Vagina (tissue), 2 donors: ENCODE measurements at regions not wholly inside any gene's neighbourhood (a gene's known extent, or its start where the extent isn't known, plus 50 kb on each side); places are given as distances from the start of the nearest gene placed in this dataset.

ENCODE experiments used
- CTCF ChIP-seq, 3 experiments: fragments of 450-650 bp in 2 of 3; fragments of 200-600 bp in 1 of 3; sonication (generic) in 1 of 3; IDR thresholded peaks; one replicate each; pipeline ENCODE4 v1.5.1; 2017 to 2019; ENCODE audit warnings: antibody characterized with exemption in 3 of 3, mild to moderate bottlenecking in 2 of 3, moderate library complexity in 2 of 3
- POLR2A ChIP-seq, 2 donors: fragments of 450-650 bp; IDR thresholded peaks; one replicate each; pipeline ENCODE4 v1.6.1; 2017; ENCODE audit warnings: antibody characterized with exemption in 2 of 2, mild to moderate bottlenecking in 2 of 2, moderate library complexity in 2 of 2
- POLR2AphosphoS5 ChIP-seq, 2 donors: sonication (generic); formaldehyde crosslinking; IDR thresholded peaks; one replicate each; pipeline ENCODE4 v1.9.0; 2017; ENCODE audit warnings: antibody characterized with exemption in 2 of 2, mild to moderate bottlenecking in 2 of 2, low read depth in 1 of 2; ENCODE audit not compliant: insufficient read depth in 1 of 2

- no peak for TF ChIP-seq POLR2AphosphoS5 (IDR thresholded peaks at IDR 0.05; ENCODE audit: insufficient read depth in 1 of 2, low read depth in 1 of 2)
- no peak for TF ChIP-seq POLR2A (IDR thresholded peaks at IDR 0.05)
- TF ChIP-seq CTCF (IDR thresholded peaks at IDR 0.05), result no peak
These were observed 89.1 kb upstream of the PPP2R2B start for GRCh38 chr5:146967646-146968045.
